Endothelial cell (in vitro differentiated cells): ENCODE measurements at regions not wholly inside any gene's neighbourhood (a gene's known extent, or its start where the extent isn't known, plus 50 kb on each side); places are given as distances from the start of the nearest gene placed in this dataset.

Source experiments
- DNase-seq: peaks from one replicate; pipeline ENCODE4 v3.0.0; 2021; ENCODE audit warnings: low spot score
- H3K27ac Mint-ChIP-seq: one replicate; pipeline ENCODE4 v1.8.0; 2021; ENCODE audit warnings: mixed read lengths, inconsistent platforms; ENCODE audit not compliant: unreplicated experiment
- H3K27me3 Mint-ChIP-seq: one replicate; pipeline ENCODE4 v1.8.0; 2021; ENCODE audit warnings: mild to moderate bottlenecking, moderate library complexity, mixed read lengths, inconsistent platforms; ENCODE audit not compliant: unreplicated experiment
- H3K36me3 Mint-ChIP-seq: one replicate; pipeline ENCODE4 v1.8.0; 2021; ENCODE audit warnings: mild to moderate bottlenecking, low read depth, mixed read lengths, inconsistent platforms; ENCODE audit not compliant: unreplicated experiment
- H3K4me1 Mint-ChIP-seq: one replicate; pipeline ENCODE4 v1.8.0; 2021; ENCODE audit warnings: mild to moderate bottlenecking, mixed read lengths, inconsistent platforms; ENCODE audit not compliant: unreplicated experiment
- H3K4me3 Mint-ChIP-seq: one replicate; pipeline ENCODE4 v1.8.0; 2021; ENCODE audit warnings: mild to moderate bottlenecking, mixed read lengths, inconsistent platforms; ENCODE audit not compliant: unreplicated experiment
- H3K9me3 Mint-ChIP-seq: one replicate; pipeline ENCODE4 v1.8.0; 2021; ENCODE audit warnings: mixed read lengths, inconsistent platforms; ENCODE audit not compliant: unreplicated experiment
- CTCF ChIP-seq: fragments of 200-600 bp; sonication (generic); IDR thresholded peaks from one replicate; pipeline ENCODE4 v1.5.0; 2021; ENCODE audit warnings: antibody characterized with exemption; ENCODE audit not compliant: unreplicated experiment

GRCh38 chr6:29884261-29884660 is 56.6 kb downstream of the HLA-G start:
- TF ChIP-seq CTCF, result no peak
- H3K9me3 Mint-ChIP-seq, result no peaks in the 10 kb centered on the region
- peaks cover 9% of the 10 kb centered on the region for H3K27me3 Mint-ChIP-seq
- H3K36me3 Mint-ChIP-seq, result no peaks in the 10 kb centered on the region
- DNase-seq, result no peak
- H3K27ac Mint-ChIP-seq, result no peak overlapping the region
- no peak overlapping the region for H3K4me3 Mint-ChIP-seq
- H3K4me1 Mint-ChIP-seq, result no peaks in the 10 kb centered on the region

GRCh38 chr6:29886701-29887100 is 55.6 kb upstream of the HLA-A start:
- peak overlapping the region; percentile 63 for H3K4me3 Mint-ChIP-seq
- DNase-seq, result no peak
- H3K4me1 Mint-ChIP-seq, result no peaks in the 10 kb centered on the region
- no peak for TF ChIP-seq CTCF
- H3K9me3 Mint-ChIP-seq, result no peaks in the 10 kb centered on the region
- no peaks in the 10 kb centered on the region for H3K36me3 Mint-ChIP-seq
- H3K27me3 Mint-ChIP-seq, result peaks cover 11% of the 10 kb centered on the region
- H3K27ac Mint-ChIP-seq, result no peak overlapping the region

GRCh38 chr6:29887330-29887818 is 55.0 kb upstream of the HLA-A start:
- H3K9me3 Mint-ChIP-seq, result no peaks in the 10 kb centered on the region
- TF ChIP-seq CTCF, result no peak
- H3K27me3 Mint-ChIP-seq, result peaks cover 10% of the 10 kb centered on the region
- peak overlapping the region; percentile 69 for H3K4me3 Mint-ChIP-seq
- DNase-seq, result no peak
- no peaks in the 10 kb centered on the region for H3K4me1 Mint-ChIP-seq
- no peaks in the 10 kb centered on the region for H3K36me3 Mint-ChIP-seq
- no peak overlapping the region for H3K27ac Mint-ChIP-seq

GRCh38 chr6:29887819-29888776 is 54.2 kb upstream of the HLA-A start:
- DNase-seq, result peak; percentile 24
- peaks cover 10% of the 10 kb centered on the region for H3K27me3 Mint-ChIP-seq
- no peak overlapping the region for H3K27ac Mint-ChIP-seq
- no peaks in the 10 kb centered on the region for H3K36me3 Mint-ChIP-seq
- peak overlapping the region; percentile 83 for H3K4me3 Mint-ChIP-seq
- no peak for TF ChIP-seq CTCF
- no peaks in the 10 kb centered on the region for H3K4me1 Mint-ChIP-seq
- no peaks in the 10 kb centered on the region for H3K9me3 Mint-ChIP-seq
